ENCODE measurements at regions not wholly inside any gene's neighbourhood (a gene's known extent, or its start where the extent isn't known, plus 50 kb on each side); places are given as distances from the start of the nearest gene placed in this dataset.

GRCh38 chr1:2858676-2859075 lies 57.2 kb upstream of the TTC34 start:
- H3K27me3 Mint-ChIP-seq (ENCODE audit: insufficient read depth, unreplicated experiment) = no peaks in the 10 kb centered on the region
- no peaks in the 10 kb centered on the region for H3K36me3 Mint-ChIP-seq (ENCODE audit: insufficient read depth, unreplicated experiment)
- H3K4me1 Mint-ChIP-seq (ENCODE audit: insufficient read depth, unreplicated experiment) = no peaks in the 10 kb centered on the region
- peaks cover 12% of the 10 kb centered on the region for H3K9me3 Mint-ChIP-seq (ENCODE audit: unreplicated experiment)
- TF ChIP-seq CTCF (IDR thresholded peaks at IDR 0.05; ENCODE audit: unreplicated experiment) = no peak
- ChIA-PET POLR2A (no interaction called here), CTCF (no interaction called here)
- DNase-seq (ENCODE audit: unreplicated experiment) = no peak
- BruUV-seq (replicated peaks) = no TSS peak
- H3K27ac Mint-ChIP-seq (ENCODE audit: low read depth, unreplicated experiment) = no peak overlapping the region
- intact Hi-C loops (cut with micrococcal nuclease) = no loop called here
- H3K4me3 Mint-ChIP-seq (ENCODE audit: unreplicated experiment) = no peak overlapping the region

DNA sequence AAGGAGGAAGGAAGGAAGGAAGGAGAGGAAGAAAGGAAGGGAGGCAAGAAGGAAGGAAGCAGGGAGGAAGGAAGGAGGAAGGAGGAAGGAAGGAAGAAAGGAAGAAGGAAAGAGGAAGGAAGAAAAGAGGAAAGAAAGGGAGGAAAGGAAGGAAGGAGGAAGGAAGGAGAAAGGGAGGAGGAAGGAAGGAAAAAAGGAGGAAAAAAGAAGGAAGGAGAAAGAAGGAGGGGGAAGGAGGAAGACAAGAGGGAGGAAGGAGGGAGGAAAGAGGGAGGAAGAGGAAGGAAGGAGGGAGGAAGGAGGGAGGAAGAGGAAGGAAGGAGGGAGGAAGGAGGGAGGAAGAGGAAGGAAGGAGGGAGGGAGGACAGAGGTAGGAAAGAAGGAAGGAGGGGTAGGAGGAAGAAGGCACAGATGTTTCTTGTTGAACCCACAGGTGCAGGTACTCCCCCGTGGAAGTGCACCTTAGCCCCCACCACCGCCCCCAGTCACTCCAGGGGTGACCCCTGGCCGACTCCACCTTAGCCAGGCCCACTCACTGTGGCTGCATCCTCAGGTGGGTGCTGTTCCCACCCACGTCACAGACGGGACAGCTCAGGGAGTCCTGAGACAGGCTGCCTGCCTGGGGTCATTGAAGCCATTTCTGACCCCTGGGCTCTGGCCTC lies 57.9 kb upstream of the TTC34 start:
- CTCF ChIA-PET = no interaction called here
- intact Hi-C loops (cut with micrococcal nuclease) = no loop called here
- Mint-ChIP-seq H3K27ac (ENCODE audit: low read depth, unreplicated experiment) (no peak overlapping the region), H3K4me3 (ENCODE audit: unreplicated experiment) (no peak overlapping the region), H3K9me3 (ENCODE audit: unreplicated experiment) (peaks cover 12% of the 10 kb centered on the region), H3K36me3 (ENCODE audit: insufficient read depth, unreplicated experiment) (no peaks in the 10 kb centered on the region), H3K4me1 (ENCODE audit: insufficient read depth, unreplicated experiment) (no peaks in the 10 kb centered on the region), H3K27me3 (ENCODE audit: insufficient read depth, unreplicated experiment) (no peaks in the 10 kb centered on the region)
- no TSS peak for BruUV-seq (replicated peaks)
- no peak for TF ChIP-seq CTCF (IDR thresholded peaks at IDR 0.05; ENCODE audit: unreplicated experiment)
- POLR2A ChIA-PET = no interaction called here
- DNase-seq (ENCODE audit: unreplicated experiment) = no peak

GRCh38 chr1:2859881-2860430 lies 58.5 kb upstream of the TTC34 start:
- no peaks in the 10 kb centered on the region for H3K36me3 Mint-ChIP-seq (ENCODE audit: insufficient read depth, unreplicated experiment)
- CTCF ChIA-PET = no interaction called here
- DNase-seq (ENCODE audit: unreplicated experiment) = no peak
- POLR2A ChIA-PET = no interaction called here
- H3K4me3 Mint-ChIP-seq (ENCODE audit: unreplicated experiment) = no peak overlapping the region
- H3K4me1 Mint-ChIP-seq (ENCODE audit: insufficient read depth, unreplicated experiment) = no peaks in the 10 kb centered on the region
- no peak overlapping the region for H3K27ac Mint-ChIP-seq (ENCODE audit: low read depth, unreplicated experiment)
- intact Hi-C loops (cut with micrococcal nuclease) = no loop called here
- TF ChIP-seq CTCF (IDR thresholded peaks at IDR 0.05; ENCODE audit: unreplicated experiment) = no peak
- peaks cover 12% of the 10 kb centered on the region for H3K9me3 Mint-ChIP-seq (ENCODE audit: unreplicated experiment)
- BruUV-seq (replicated peaks) = no TSS peak
- H3K27me3 Mint-ChIP-seq (ENCODE audit: insufficient read depth, unreplicated experiment) = no peaks in the 10 kb centered on the region

- no peaks in the 10 kb centered on the region for H3K4me1 Mint-ChIP-seq (ENCODE audit: insufficient read depth, unreplicated experiment)
- no peak overlapping the region for H3K27ac Mint-ChIP-seq (ENCODE audit: low read depth, unreplicated experiment)
- CTCF ChIA-PET = interaction anchor here (0.6 kb wide), 1 partner anchor 864 kb away, joined by 3 read pairs; no protein-coding TSS in a partner anchor
Measured at GRCh38 chr1:2860476-2861142, 59.1 kb upstream of the TTC34 start.

More at GRCh38 chr1:2860476-2861142, 59.1 kb upstream of the TTC34 start:
- H3K36me3 Mint-ChIP-seq (ENCODE audit: insufficient read depth, unreplicated experiment) = no peaks in the 10 kb centered on the region
- no peak for TF ChIP-seq CTCF (IDR thresholded peaks at IDR 0.05; ENCODE audit: unreplicated experiment)
- H3K4me3 Mint-ChIP-seq (ENCODE audit: unreplicated experiment) = no peak overlapping the region
- H3K9me3 Mint-ChIP-seq (ENCODE audit: unreplicated experiment) = peaks cover 12% of the 10 kb centered on the region
- DNase-seq (ENCODE audit: unreplicated experiment) = no peak
- POLR2A ChIA-PET = no interaction called here
- no TSS peak for BruUV-seq (replicated peaks)
- no peaks in the 10 kb centered on the region for H3K27me3 Mint-ChIP-seq (ENCODE audit: insufficient read depth, unreplicated experiment)
- intact Hi-C loops (cut with micrococcal nuclease) = no loop called here

All from MCF 10A (cell line).